ENCODE measurements at regions not wholly inside any gene's neighbourhood (a gene's known extent, or its start where the extent isn't known, plus 50 kb on each side); places are given as distances from the start of the nearest gene placed in this dataset.

DNA sequence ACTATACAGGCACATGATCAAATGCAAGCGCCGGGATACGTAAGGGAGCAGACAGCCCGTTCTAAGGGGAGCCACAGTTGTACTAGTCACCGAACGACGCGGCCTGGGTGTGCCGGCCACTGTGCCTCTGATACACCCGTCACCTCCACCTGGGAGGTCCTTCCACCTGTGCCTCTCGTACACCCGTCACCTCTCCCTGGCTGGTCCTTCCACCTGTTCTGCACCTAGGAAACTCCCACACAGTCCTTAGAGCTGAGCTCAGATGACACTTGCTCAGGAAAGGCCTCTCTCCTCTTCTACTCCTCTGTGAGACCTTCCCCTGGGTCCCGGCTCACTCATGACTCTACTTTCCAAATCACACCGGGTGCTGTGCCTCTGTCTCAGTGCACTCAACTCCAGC lies 245.0 kb downstream of the TTLL2 start:
- BruUV-seq (replicated peaks), result no TSS peak
- intact Hi-C loops (cut with micrococcal nuclease; ENCODE audit: unreplicated experiment), result no loop called here
- no peaks in the 10 kb centered on the region for H3K4me1 ChIP-seq (ENCODE audit: insufficient read depth, low read length, poor library complexity, severe bottlenecking)

GRCh38 chr6:167570460-167571400 lies 245.8 kb downstream of the TTLL2 start:
- Histone ChIP-seq H3K27ac (ENCODE audit: low read depth, low read length, poor library complexity, severe bottlenecking) (no peak overlapping the region), H3K4me3 (ENCODE audit: low read depth, low read length, poor library complexity, severe bottlenecking) (no peak overlapping the region), H3K27me3 (replicated peaks; ENCODE audit: insufficient read depth, low read depth, low read length, poor library complexity) (no peaks in the 10 kb centered on the region), H3K9me3 (ENCODE audit: low read depth, low read length, poor library complexity, severe bottlenecking) (no peaks in the 10 kb centered on the region), H3K4me1 (ENCODE audit: insufficient read depth, low read length, poor library complexity, severe bottlenecking) (no peaks in the 10 kb centered on the region), H3K36me3 (ENCODE audit: insufficient read depth, low read length, poor library complexity, severe bottlenecking) (no peaks in the 10 kb centered on the region)
- TF ChIP-seq CTCF (conservative IDR thresholded peaks at IDR 0.05; ENCODE audit: low read depth, low read length), result no peak
- ChIA-PET POLR2A (ENCODE audit: low non-redundant PET) (no interaction called here), CTCF (no interaction called here)
- BruUV-seq (replicated peaks), result no TSS peak
- intact Hi-C loops (cut with micrococcal nuclease; ENCODE audit: unreplicated experiment), result no loop called here
- no peak for DNase-seq (ENCODE audit: low spot score)

More for the DNA sequence above, 245.0 kb downstream of the TTLL2 start:
- Histone ChIP-seq H3K27me3 (replicated peaks; ENCODE audit: insufficient read depth, low read depth, low read length, poor library complexity) (no peaks in the 10 kb centered on the region), H3K9me3 (ENCODE audit: low read depth, low read length, poor library complexity, severe bottlenecking) (no peaks in the 10 kb centered on the region), H3K27ac (ENCODE audit: low read depth, low read length, poor library complexity, severe bottlenecking) (no peak overlapping the region), H3K4me3 (ENCODE audit: low read depth, low read length, poor library complexity, severe bottlenecking) (no peak overlapping the region), H3K36me3 (ENCODE audit: insufficient read depth, low read length, poor library complexity, severe bottlenecking) (no peaks in the 10 kb centered on the region)
- ChIA-PET CTCF (interaction anchor here (0.6 kb wide), 1 partner anchor 248 kb away, joined by 3 read pairs; no protein-coding TSS in a partner anchor), POLR2A (ENCODE audit: low non-redundant PET) (no interaction called here)
- TF ChIP-seq EZH2 (IDR thresholded peaks at IDR 0.05; ENCODE audit: borderline replicate concordance, low read depth, low read length, poor library complexity, severe bottlenecking) (no peak), CTCF (conservative IDR thresholded peaks at IDR 0.05; ENCODE audit: low read depth, low read length) (no peak)
- no peak for DNase-seq (ENCODE audit: low spot score)

DNA sequence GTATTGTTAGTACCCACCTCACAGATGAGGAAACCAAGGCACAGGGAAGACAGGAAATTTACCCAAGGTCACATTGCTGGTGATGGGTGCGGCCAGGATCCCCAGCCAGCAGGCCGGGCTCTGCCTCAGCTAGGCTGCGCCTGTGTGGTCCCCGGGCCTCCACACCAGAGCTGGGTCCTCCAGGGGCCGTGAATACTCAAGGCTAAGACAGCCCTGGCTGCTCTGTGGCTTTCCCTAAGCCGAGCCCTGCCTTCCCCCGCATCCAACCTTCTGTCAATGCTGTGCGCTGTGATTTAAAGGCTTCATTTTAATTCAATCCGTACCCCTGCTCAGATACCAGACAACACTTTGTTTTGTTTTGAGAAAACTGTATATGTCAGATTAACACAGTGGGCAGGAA lies 246.7 kb downstream of the TTLL2 start:
- H3K27me3 ChIP-seq (replicated peaks; ENCODE audit: insufficient read depth, low read depth, low read length, poor library complexity), result no peaks in the 10 kb centered on the region
- H3K36me3 ChIP-seq (ENCODE audit: insufficient read depth, low read length, poor library complexity, severe bottlenecking), result no peaks in the 10 kb centered on the region
- no peak for DNase-seq (ENCODE audit: low spot score)
- intact Hi-C loops (cut with micrococcal nuclease; ENCODE audit: unreplicated experiment), result no loop called here
- BruUV-seq (replicated peaks), result no TSS peak
- H3K9me3 ChIP-seq (ENCODE audit: low read depth, low read length, poor library complexity, severe bottlenecking), result no peaks in the 10 kb centered on the region
- no peak overlapping the region for H3K4me3 ChIP-seq (ENCODE audit: low read depth, low read length, poor library complexity, severe bottlenecking)
- TF ChIP-seq EZH2 (IDR thresholded peaks at IDR 0.05; ENCODE audit: borderline replicate concordance, low read depth, low read length, poor library complexity, severe bottlenecking), result no peak
- no peak for TF ChIP-seq CTCF (conservative IDR thresholded peaks at IDR 0.05; ENCODE audit: low read depth, low read length)
- CTCF ChIA-PET, result no interaction called here
- no peaks in the 10 kb centered on the region for H3K4me1 ChIP-seq (ENCODE audit: insufficient read depth, low read length, poor library complexity, severe bottlenecking)
- H3K27ac ChIP-seq (ENCODE audit: low read depth, low read length, poor library complexity, severe bottlenecking), result no peak overlapping the region
- POLR2A ChIA-PET (ENCODE audit: low non-redundant PET), result no interaction called here

All from A673 (cell line).